GM19324 (cell line): ENCODE measurements at regions not wholly inside any gene's neighbourhood (a gene's known extent, or its start where the extent isn't known, plus 50 kb on each side); places are given as distances from the start of the nearest gene placed in this dataset.

Experiments
- ATAC-seq: cut with Tn5 transposase; IDR thresholded peaks from one replicate; pipeline ENCODE4 v1.9.1; 2021; ENCODE audit warnings: mild to moderate bottlenecking, moderate library complexity; ENCODE audit not compliant: unreplicated experiment, low FRiP score

DNA sequence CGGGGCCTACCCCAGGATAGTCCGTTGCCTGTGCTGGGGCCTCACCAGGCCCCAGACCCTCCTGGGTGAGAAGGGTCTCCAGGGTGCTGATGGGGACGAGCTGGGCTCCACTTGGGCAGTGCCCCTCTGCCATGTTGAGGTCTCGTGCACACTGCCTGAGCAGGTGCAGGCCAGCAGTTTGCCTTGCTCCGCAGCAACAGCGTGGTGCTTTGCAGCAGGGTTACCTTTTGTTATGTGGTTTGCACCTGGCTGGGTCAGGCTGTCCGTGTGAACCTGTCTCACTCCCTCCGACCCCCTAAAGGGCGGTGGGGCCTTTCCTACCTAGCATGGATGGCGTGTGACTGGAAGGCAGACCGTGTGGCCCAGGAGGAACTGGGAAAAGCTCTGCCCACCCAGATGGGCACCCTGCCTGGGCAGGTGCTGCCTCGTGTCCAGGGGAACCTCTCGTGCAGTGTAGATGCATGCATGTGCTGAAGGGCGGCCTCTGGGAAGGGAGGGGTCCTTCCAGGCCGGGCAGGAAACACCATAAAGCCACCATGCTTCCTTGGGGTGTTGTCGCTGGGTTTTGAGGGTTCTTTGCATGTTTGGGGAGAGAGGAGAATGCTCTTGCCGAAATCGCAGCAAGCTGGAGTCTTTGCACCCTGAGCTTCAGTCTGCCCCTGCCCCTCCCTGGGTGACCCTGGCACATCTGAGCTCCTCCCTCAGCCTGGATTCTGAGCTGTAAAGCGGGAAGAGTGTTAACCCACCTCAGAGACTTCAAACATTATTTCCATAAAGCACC lies 75.4 kb upstream of the PPARA start:
- ATAC-seq = no peak

DNA sequence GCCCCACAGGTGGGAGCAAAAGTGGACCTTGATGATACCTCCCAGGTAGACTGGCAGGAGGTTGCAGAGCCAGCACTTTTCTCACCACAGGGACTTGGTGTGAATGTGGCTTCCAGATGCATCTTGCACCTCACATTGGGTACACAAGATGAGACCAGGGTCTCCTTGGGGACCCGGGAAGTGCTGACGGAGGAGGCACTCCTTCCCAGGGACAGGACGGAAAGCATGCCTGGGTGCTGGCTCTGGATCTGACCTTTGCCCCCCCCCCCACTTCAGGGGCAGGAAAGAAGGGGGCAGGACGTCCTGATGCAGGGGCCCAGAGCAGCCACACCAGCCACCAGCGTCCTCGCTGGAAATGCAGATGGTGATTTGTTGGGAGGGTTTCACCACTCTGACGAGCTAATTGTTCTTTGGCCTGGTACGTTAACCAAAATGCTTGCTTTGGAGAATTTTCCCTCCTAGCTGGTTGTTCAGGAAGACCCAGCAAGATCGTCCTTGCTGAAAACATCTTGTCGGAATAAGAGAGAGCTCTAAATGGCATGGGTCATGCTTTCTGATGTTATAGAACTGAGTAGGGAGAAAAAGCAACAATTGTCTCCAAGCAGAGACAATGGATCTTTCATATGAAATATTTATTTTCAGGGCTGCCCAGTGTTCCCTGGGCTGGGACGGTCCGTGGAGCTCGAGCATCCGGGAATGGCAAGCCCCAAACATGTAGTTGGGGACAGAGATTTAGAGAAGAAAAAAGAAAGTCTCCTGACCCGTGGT lies 74.4 kb upstream of the PPARA start:
- no peak for ATAC-seq

DNA sequence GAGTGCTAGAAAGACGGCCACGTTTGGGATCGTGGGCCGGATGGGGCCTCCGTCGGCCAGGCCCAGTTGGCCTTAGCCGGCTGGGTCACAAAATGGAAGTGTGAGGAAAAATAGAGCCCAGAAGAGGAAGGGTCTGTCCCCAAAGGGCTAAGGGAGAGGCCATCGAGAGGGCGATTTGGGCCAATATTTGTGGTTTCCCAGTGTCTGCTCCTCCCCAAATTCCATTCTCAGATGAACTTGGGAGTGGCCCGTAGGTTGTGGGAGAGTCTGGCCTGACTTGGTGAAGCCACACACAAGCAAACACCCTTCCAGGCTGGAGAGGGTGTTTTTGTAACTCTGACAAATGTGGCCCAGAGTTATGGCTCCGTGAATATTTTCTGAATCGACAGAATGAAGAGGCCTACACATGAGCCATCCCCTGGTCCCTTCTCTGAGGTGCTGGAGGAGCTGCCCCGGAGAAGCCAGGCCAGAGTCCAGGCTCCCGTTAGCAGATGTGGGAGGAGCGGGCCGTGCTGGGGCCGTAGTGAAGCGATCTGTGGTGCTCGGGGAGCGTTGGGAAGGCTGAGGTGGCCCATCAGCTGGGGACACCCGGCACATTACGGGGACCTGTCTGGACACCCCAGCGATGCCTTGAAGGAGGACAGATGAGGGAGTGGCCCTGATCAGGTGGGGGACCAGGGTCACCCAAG lies 73.5 kb upstream of the PPARA start:
- ATAC-seq = no peak

DNA sequence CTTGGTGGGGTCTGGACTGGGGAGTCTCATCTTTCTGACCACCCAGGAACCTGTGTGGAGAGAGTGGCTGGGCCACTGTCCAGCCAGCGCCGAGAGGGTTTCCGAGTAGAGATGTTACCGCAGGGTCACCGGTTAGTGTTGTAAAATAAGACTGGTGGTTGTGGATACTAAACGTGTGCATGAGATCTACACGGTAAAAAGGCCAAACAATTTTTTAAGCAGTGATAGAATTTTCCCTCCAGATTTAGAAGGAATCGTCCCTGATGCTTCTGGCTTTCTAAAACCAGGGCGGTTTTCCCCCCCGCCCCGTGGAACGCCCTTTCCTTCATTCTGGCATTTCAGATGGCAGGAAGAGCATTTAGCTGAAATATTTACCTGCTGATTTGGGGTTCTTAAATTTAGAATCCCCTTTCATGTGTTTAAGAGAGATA lies 72.6 kb upstream of the PPARA start:
- no peak for ATAC-seq

DNA sequence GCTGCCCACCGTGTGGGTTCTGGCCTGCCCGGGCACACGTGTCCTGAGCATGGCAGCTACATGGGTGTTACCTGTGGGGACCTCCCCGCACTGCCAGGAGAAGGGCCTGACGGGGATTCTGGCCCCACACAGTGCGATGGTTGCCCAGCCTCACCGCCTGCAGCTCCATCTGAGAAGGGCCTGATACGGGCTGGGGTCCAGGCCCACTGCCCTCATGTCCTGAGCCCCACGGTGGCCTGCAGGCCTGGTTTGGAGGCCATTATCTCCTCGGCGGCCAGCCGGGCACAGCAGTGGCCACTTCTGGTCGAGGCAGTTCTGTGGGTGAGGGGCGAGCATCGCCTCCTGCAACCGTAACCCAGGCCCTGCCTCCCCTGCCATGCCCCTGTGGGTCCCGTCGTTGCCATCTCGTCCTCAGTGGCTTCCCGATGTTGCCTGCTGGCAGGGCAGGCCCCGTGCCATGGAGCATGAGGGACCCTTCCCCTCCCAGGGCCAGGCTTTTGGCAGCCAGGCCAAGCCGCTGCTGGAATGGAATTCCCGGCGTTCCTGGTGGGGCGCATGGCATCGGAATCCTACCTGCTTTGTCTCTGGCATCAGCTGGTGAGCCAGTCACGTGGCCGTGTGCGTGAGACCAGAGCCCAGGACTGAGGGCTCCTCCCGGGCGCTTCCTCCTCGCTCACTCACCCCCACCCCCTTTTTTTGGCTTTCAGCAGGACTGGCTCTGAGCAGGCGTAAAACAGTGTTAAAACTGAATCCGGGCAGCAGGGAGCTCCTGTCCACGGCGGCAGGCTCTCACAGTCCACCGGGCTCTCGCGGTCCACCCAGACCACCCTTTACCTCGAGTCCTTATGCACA lies 71.9 kb upstream of the PPARA start:
- no peak for ATAC-seq

DNA sequence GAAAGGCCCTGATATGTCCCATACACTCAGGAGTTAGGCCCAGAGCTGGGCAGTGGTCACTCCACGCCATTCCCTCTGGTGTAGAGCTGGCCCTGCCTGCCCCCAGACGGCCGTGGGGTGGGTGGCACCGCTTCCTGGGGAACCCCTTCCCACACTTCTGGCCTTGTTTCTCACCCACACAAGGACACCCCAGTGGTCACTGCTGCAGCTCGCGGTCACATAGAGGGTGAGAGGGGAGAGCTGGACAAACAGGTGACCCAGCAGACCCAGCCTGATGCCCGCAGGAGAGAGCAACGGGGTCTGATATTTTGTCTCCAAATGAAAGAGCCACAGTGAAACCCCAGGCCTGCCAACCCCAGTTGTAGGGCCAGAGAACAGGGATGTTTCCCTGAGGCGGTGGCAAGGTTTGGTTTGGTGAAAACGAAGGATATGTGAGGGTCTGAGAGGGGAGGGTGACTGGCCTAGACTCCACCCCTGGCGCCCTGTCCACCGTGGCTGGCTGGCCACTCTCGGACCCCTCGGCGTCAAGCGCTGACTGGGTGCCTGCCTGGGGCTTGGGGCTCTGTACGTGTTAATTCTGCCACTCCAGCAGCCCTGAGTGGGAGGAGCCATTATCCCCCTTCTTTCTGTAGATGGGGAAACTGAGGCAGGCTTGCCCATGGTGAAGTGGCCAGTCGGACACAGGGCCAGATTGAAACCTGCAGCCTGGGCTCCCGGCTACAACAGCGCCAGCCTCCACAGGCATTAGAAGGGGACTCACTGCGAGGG lies 71.0 kb upstream of the PPARA start:
- no peak for ATAC-seq

DNA sequence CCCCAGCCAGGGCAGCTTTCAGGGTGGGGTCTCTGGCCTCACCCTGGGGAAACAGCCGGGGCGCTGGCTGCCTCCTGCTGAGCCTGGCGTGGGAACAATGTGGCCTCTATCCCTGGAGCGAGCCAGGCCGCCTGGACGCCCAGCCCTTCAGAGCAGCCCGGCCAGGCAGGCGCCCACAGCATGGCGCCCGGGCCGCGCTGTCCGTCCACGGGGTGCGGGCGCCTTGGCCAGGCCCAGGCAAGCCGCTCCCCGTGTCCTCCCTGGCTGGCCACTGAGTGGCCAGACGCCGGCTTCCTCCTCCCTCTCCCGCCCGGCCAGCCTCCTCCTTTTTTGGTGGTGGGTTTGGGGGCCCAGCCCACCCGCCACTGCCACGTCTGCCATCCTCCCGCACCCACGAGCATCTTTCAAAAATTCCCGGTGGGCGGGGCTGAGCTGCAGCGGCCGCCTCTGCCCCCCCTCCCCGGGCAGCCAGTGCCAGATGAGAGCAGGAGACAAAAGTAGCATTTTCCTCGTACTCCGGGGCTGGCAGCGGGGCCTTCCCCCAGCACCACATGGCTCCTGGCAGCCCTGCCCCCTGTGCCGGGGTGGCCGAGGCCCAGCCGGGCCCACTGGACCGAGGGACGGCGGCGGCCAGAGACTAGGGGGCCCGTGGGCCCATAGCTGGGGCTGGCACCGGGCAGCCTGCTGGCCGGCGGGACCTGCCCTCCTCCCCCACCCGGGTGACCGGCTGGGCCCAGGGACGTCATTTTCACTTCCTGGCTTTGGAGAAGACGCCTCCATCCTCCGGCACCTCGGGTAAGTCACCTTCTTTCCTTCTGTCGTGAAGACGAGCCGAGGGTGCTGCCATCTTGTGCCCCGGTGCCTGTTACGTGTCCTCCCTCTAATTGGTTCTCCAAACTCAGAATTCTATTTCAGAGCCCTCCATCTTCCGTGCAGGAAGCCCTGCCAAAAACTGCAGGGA lies 70.2 kb upstream of the PPARA start:
- ATAC-seq = no peak

DNA sequence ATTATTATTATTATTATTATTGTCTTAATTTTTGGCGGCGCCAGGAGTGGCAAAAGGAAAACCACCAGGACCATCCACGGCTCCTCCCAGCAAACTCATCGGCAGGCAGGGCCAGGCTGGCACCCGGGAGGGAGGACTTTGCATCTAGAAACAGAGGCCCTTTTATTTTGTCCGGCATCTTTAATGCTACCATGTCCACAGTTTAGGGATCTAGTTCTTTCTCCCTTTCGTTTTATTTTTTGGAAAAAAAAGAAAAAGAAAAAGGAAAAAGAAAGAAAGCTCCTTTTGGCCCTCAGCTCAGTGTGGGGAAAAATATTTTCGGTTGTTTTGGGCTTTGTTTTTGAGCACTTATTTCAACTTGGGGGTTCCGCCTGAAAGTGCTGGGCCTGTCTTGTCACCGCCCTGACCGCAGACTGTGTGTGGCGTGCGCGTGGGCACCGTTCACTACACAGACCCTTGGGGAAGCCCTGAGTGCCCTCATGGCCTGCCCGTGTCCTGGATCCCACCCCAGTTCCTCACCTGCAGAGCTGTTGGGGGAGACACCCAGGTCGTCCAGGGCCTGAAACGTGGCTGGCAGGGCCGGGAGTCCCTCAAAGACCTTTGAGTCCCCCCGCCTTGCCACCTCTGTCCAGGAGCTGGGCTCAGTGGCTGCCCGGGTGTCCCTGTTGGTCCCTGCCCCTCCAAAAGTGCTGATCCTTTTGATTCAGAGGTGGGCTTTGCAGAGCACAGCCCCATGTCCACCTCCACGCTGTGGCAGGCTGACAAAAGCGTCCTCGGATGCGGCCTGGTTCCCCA lies 69.1 kb upstream of the PPARA start:
- ATAC-seq = no peak

DNA sequence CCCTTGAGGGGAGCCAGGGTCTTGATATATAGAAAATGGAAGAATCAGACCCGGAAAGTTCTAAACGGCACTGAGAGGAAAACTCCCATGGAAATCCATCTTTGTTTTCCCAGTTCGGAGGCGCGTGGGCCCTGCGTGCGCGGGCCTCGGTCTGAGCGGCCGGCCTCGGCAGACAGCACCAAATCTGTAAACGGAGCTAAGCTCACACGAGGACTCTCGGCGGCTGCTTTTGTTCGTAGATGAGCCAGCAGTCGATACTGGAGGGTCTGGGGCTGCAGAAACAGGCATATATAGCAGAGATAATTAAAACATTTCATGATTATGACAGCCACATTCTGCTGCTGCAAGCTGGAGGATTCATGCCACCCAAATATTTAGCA lies 68.5 kb upstream of the PPARA start:
- no peak for ATAC-seq

DNA sequence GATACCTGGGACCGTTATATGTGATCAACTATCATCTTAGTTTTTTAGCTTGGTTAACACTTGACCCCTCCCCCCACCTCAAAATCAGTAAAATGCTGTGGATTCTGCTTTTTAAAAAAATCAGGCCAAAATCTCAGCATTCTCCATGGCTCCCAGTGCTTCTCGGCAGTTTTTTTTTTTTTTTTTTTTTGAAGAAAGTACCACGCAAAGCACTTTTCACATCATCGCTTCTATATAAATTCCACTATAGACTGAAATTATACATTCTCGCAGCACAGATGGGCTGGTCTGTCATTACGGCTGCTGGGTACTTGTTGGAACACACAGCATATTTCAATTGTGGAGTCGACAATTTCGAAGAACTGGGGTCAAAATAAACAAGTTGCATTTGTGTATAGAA lies 67.7 kb upstream of the PPARA start:
- no peak for ATAC-seq

DNA sequence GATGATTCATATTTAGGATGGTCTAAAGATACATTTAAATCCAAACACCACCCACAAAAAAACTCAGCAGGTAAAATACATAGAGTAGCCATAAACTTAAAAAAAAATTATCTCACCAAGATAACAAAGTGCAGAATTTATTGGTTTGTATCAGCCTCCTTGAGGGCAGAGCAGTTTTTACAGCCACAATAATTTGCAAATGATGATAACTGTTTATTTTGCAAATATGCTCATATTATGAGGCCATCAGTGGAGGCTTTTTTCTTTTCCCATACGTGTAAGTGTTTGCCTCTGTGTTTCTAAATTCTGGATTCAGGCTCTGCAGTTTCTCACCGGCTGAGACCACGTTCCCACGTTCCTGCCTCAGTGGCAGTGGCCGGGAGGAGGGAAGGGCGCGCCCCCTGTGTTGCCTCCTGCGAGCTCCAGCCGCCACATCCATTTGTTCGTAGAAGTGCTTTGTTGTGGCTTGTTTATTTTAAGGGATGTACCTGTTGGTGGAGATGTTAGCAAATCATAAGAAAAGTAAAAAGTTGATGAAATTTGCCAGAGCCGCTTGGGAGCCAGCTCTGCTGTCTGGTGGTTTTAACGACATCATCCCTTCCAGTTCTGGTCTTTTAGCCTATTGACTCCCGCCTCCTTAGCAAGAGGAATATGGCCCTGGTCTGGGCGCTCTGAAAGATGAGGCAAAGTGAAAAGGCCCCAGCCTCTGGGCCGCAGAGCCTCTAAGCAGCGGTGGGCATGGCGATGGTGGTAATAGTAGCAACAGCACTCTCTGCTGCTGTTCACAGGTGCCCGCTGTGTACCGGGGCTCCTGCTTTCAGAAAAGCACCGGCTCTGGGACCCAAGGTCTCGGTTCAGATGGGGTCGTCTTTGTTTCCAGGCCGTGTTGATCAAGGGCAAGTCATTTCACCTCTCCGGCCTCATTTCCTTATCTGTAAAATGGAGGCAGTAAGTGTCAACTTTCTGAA lies 66.7 kb upstream of the PPARA start:
- ATAC-seq = no peak

DNA sequence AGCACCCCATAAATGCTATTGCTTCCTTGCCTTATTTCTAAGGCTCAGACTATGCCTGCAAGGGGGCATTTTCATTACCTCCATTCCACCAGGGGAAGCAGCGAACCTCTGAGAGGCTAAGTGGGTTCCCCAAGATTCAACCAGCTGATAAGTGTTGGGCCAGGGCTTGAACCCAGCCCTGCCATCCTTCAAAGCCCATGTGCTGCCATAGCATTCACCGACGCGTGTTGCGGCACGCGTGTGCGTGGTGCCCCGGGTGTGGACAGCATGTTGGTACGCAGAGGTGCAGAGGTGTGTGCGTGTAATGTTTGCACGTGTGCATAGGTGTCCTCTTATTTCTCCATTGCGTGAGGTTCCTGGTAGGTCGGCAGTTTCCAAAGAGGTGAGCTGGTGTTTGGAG lies 66.0 kb upstream of the PPARA start:
- no peak for ATAC-seq

DNA sequence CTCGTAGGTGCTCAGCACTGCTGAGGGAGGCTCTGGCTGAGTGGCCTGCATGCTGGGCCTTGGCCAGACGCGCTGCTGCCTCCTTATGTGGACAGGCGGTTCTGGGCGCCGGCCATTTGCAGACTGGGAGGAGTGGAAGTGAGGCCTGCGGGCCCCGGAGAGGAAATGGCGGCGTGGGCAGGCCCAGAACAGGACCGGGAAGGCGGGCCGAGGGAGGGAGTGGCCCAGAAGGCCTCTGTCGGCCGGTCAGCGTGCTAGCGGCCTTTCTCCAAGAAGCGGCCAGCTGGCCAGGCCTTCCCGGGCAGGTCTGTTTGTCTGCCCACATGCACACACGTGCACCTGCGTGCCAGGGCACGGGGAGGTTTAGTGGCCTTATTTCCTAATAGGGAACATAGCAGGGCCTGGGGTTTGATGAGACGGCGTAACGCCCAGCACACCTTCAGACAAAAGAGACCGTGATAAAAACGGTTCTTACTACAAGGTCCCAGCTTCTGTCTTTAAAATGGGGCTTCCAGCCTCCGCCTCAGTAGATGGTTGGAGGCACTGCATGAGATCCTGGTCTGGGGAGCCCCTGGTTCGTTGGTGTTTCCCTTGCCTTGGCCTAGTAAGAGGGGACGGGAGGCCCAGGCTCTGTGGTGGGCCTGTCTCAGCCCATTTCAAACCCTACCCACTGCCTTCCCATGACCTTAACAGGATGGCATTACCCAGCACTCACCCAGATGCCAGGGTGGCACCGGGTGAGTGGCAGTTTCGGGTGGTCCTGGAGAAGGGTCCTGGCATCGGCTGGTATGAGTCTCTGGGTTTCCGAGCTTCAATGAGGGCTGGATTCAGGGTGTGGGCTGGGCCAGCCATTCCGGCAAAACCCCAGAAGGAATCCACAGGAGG lies 65.1 kb upstream of the PPARA start:
- no peak for ATAC-seq

DNA sequence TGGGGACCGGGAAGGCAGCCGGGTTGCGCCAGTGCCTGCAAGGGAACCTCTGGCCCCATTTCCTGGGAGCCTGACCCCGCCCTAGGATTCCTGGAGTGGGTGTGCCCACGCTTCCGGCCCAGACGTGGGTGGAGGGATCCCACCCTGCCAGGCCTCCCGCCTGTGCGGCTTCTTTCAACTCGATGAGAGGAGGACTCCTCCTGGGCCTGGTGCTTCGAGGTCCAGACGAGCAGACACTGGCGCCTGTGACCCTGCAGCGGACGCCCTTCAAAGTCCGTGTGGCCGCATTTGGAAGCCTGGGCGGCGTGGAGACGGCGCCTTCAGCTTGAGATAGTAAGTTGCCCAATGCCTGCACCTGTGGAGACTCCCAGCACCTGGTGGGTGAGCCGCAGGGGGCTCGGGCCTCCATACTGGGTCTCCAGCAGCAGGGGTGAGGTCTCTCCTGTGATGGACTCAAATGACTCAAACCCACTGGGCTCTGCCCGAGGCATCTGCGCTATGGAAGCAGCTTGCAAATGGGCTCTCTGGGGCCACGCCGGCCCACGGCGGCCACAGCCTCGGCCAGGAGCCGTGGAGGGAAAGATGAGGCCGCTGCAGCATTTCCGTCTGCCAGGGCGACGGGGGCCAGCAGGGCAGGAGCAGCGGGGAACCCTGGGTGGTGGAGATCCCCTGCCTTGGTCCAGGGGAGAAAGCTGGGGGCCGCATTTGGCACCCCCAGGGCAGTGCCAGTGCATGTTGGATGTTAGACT lies 64.3 kb upstream of the PPARA start:
- ATAC-seq = no peak
